HUDEP-2 (cell line): ENCODE measurements at regions not wholly inside any gene's neighbourhood (a gene's known extent, or its start where the extent isn't known, plus 50 kb on each side); places are given as distances from the start of the nearest gene placed in this dataset.
A peak's percentile ranks its signal among the peaks of the same experiment; 100 is the strongest.

ENCODE experiments used
- DNase-seq, 76 experiments: peaks; one replicate each; lab custom pipeline; 2025; ENCODE audit not compliant: unreplicated experiment in 76 of 76; lab: John Stamatoyannopoulos, UW

- DNase-seq: no peak
Observed at GRCh38 chr4:173862754-173863153, 332.7 kb upstream of the HAND2 start.

DNA sequence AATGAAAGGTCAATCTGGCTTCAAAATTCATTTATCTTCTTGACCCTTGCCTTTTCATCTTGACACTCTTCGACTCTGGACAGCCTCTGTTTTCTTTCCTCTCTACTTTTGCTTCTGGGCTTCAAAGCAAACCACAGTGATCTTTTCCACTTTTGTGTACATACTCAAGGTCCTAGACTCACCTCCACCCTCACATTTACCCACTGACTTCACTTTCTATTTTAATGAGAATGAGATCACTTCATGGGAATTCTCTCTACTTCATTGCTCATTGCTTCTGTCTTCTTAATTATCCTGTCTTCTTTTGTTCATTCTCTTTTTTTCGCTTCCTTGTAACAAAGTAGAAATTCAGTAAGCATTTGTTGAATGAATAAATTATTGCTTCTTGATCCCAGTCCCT is 330.1 kb upstream of the HAND2 start:
- no peak for DNase-seq

DNA sequence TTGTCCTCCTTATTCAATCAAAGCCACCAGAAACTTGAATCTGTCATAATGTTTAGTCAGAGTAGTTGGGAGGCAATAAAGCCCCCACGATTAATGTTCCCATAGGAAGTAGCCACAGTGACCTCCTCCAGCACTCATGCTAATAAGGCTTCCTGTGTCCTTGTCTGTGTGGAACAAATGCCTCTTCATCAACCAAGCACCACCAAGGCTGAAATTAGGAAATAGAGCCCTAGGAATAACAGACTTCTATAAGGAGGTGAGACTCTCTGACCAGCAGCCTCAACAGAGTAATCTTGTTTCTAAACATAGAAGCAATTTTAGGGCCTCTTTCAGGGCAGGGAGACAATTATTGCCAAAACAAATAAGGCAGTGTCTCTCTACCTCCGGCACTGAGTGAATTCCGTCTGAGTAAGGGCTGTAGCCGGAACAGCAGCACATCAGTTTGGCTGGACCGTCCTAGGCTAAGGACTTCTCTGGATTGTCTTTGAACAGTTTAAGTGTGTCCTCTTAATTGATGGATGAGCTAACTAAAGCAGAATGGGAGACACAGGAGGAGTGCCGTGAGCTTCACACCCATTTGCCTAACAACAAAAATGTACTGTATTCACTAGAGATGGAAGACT is 329.2 kb upstream of the HAND2 start:
- DNase-seq: no peak

DNA sequence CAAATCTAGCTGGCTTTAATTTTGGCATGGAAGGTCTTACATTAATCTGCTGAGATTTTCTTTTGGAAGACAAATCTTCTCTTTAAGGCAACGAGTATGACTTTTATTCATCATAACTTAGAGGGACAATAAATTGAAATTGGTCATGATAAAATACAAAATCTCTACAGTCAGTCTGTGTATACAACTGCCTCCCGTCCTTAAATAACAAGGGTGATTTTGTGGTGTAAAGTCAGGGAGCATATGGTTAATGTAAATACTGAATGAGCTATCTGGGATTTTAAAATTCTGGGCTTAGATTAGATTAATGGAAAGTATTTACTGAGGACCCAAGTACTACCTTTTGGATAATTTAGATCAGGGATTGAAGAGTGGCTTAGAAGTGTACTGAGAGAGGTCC is 328.4 kb upstream of the HAND2 start:
- DNase-seq: no peak

DNA sequence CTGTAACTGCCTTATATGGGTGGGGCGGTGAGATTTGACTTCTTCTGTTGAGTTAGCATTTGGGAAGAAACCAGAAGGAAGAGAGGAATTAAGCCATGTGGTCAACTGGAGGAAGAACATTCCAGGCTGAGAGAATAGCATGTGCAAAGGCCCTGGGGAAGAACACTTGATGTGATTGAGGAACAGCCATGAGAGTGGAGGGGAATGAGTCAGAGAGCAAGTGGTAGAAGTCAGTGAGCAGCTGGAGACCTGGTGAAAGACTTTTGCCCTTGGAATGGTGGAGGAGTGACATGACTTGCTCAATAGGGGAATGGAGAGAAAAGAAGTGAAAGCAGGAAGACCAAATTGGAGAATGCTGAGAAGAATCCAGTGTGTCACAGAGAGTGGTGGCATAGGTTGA is 327.8 kb upstream of the HAND2 start:
- no peak for DNase-seq

DNA sequence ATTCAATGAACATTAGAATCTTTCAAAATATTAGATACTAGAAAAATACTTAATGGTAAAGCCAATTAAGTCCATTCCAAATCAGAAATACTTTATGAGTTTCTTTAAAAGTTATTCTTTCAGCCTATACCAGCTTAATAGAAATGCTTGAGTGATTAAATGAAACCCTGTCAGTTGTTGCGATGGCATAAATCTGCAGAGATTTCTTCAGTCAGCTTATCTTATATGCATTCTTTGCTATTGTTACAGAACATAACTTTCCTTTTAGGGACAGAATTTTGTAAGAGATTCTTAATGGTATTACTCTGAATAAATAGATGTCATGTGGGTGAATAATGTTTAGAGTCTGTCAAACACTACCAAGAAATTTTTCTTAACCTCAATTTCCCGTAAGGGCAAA is 325.0 kb upstream of the HAND2 start:
- no peak for DNase-seq

DNA sequence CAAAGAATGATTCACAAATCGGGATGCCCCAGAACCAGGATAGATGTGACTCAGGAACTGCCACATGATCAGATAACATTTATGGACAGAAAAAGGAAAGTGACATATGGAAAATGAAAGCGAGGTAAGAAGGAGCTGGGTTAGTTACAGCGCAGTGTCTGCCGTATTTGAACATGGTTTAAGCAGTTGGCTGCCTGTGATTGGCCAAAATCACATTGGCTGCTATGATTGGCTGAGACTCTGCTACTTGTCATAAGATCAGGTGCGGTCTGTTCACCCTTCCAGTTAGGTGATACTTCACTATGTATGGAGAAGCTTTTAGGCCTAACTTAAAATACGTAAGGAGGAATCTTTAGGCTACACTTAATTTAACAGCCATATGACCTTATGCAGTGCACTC is 322.7 kb upstream of the HAND2 start:
- no peak for DNase-seq

DNA sequence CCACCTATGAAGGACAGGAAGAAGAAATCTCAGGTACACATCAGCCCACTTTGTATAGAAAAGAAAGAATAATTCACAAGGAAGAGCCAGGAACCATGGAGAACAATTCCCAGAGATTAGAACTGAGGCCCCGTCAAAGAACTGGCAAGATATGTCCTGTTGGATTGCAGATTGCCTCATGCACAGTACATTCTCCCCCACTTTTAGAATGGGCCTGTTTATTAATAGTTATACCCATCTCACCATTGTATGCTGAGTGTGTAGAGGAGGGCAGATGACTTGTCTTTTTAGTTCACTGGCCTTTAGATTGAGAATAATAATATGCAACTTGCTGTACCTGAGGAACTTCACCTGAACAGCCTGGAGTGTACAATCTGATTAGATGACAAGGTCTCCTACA is 315.6 kb upstream of the HAND2 start:
- no peak for DNase-seq

- DNase-seq: no peak
Observed at GRCh38 chr4:173839865-173840264, 309.8 kb upstream of the HAND2 start.

GRCh38 chr4:173837517-173837916 is 307.5 kb upstream of the HAND2 start:
- DNase-seq: no peak

- no peak for DNase-seq
Observed at GRCh38 chr4:173835903-173836302, 305.9 kb upstream of the HAND2 start.

- peak in 3 of 76 experiments; percentile 2 to 15 (median 2) for DNase-seq
Observed at GRCh38 chr4:173834151-173834550, 304.1 kb upstream of the HAND2 start.

GRCh38 chr4:173829565-173829964 is 299.5 kb upstream of the HAND2 start:
- DNase-seq: no peak

DNA sequence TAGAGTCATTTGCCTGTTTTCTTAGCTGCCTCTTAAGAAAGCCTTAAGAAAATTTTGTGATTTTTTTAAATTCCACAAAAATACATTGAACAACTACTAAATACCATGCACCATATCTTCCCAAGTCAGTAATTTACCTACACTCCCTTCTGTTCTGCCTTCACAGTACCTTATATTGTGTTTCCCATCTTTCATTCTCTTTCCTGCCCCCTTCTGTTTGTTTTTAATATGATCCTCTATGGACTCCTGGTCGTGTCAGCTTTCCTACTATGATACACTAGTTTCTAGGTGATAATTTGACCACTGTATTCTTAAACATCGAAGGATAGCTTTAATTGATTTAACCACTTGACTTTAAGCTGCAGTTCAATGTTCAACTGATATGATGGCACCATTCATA is 297.7 kb upstream of the HAND2 start:
- DNase-seq: peak in 1 of 76 experiments; percentile 1

GRCh38 chr4:173821876-173822275 is 291.8 kb upstream of the HAND2 start:
- DNase-seq: no peak

- DNase-seq: no peak
Observed at GRCh38 chr4:173821036-173821435, 291.0 kb upstream of the HAND2 start.

DNA sequence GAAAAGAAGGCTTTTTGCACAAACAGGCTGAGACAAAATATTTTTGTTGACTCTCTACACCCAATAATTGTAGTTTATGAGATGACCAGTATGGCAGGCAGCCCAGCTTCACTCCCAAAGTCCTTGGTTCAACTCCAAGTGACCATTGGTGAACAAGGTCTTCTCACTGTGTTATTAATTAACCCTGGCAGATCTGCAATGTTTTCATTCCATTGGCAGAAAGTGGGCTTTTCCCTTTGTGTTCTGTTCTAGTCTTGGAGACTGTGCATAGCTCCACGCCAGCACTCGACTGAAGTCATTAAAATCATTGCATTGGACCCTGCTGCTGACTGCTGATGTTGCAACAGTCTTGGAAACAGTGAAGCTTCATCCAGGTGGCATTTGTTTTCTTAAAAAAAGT is 277.3 kb upstream of the HAND2 start:
- no peak for DNase-seq

DNA sequence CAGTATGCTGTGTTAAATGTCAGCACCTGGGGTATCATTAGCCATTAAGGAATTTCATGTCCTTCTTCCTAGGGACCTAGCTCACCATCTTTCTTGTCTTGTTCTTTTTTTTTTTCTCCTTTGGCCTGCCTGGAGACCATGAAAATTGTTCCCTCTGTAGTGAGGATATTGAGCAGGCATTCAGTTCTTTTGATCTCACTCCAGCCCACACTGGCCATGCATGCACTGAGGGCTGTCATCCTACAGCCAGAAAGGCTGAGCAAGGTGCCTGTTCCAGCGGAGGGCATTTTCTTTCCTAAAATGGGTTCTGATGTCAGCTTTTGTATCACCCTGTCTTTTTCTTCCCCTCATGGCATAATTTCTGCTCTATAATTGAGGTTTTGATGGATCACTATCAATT is 275.9 kb upstream of the HAND2 start:
- no peak for DNase-seq

- DNase-seq: no peak
Observed at GRCh38 chr4:173802662-173803022, 272.6 kb upstream of the HAND2 start.

- DNase-seq: no peak
Observed at GRCh38 chr4:173801876-173802661, 272.0 kb upstream of the HAND2 start.

- DNase-seq: no peak
Observed at GRCh38 chr4:173801361-173801760, 271.3 kb upstream of the HAND2 start.

- no peak for DNase-seq
Observed at GRCh38 chr4:173797296-173797695, 267.3 kb upstream of the HAND2 start.

- no peak for DNase-seq
Observed at GRCh38 chr4:173794662-173795061, 264.6 kb upstream of the HAND2 start.
